ENCODE measurements at regions not wholly inside any gene's neighbourhood (a gene's known extent, or its start where the extent isn't known, plus 50 kb on each side); places are given as distances from the start of the nearest gene placed in this dataset.

- Histone ChIP-seq H3K9ac (ENCODE audit: low read length) (no peak overlapping the region), H3K9me2 (replicated peaks; ENCODE audit: insufficient read depth, low read length) (no peaks in the 10 kb centered on the region)
Measured at GRCh38 chr6:135707426-135707825, 144.1 kb upstream of the PDE7B start.

DNA sequence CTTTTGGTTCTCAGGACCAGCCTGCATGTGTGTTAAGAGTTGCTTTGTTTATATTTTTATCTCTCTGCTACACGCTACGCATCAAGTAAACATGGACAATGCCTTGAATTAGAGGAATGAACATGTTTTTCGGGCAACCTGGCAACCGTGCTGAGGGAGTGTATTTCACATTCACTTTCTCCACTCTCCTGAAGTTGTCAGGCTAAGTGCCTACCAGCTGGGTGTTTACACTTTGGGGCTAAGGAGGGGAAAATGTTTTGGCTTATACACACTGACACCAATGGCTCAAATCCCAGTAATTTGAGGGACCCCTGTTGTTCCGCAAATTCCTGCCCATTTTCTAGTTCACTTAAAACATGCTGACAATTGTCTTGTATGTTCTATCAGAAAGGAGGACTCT lies 141.5 kb upstream of the PDE7B start:
- no peak overlapping the region for H3K27ac ChIP-seq (ENCODE audit: low read depth, low read length)
- no peak for TF ChIP-seq CTCF (IDR thresholded peaks at IDR 0.05; ENCODE audit: insufficient read depth, low read length, poor library complexity, severe bottlenecking)
- H2AFZ ChIP-seq (ENCODE audit: low read depth, low read length, severe bottlenecking) = no peak overlapping the region
- no peak overlapping the region for H3K4me2 ChIP-seq (ENCODE audit: low read depth, low read length, poor library complexity, severe bottlenecking)
- no peaks in the 10 kb centered on the region for H4K20me1 ChIP-seq (ENCODE audit: low read depth, low read length)
- H3K9ac ChIP-seq (ENCODE audit: low read length) = no peak overlapping the region
- H3K9me2 ChIP-seq (replicated peaks; ENCODE audit: insufficient read depth, low read length) = no peaks in the 10 kb centered on the region
- H3K27me3 ChIP-seq (ENCODE audit: low read length) = no peaks in the 10 kb centered on the region
- H3K79me2 ChIP-seq (ENCODE audit: insufficient read depth, low read length) = no peaks in the 10 kb centered on the region
- H3K36me3 ChIP-seq (ENCODE audit: low read length) = no peaks in the 10 kb centered on the region
- no peak overlapping the region for H3K4me3 ChIP-seq (ENCODE audit: insufficient read depth, low read length, poor library complexity, severe bottlenecking)
- no peaks in the 10 kb centered on the region; the same call in 1 of the 2 replicates for H3K9me3 ChIP-seq (ENCODE audit: insufficient read depth, low read length)
- no peaks in the 10 kb centered on the region for H3F3A ChIP-seq (ENCODE audit: insufficient read depth)

More at GRCh38 chr6:135707426-135707825, 144.1 kb upstream of the PDE7B start:
- H4K20me1 ChIP-seq (ENCODE audit: low read depth, low read length) = no peaks in the 10 kb centered on the region
- no peaks in the 10 kb centered on the region for H3K27me3 ChIP-seq (ENCODE audit: low read length)
- H3K9me3 ChIP-seq (ENCODE audit: insufficient read depth, low read length) = no peaks in the 10 kb centered on the region; the same call in 1 of the 2 replicates
- H3K79me2 ChIP-seq (ENCODE audit: insufficient read depth, low read length) = no peaks in the 10 kb centered on the region
- H2AFZ ChIP-seq (ENCODE audit: low read depth, low read length, severe bottlenecking) = no peak overlapping the region
- no peaks in the 10 kb centered on the region for H3F3A ChIP-seq (ENCODE audit: insufficient read depth)
- no peaks in the 10 kb centered on the region for H3K36me3 ChIP-seq (ENCODE audit: low read length)
- no peak for TF ChIP-seq CTCF (IDR thresholded peaks at IDR 0.05; ENCODE audit: insufficient read depth, low read length, poor library complexity, severe bottlenecking)
- H3K4me3 ChIP-seq (ENCODE audit: insufficient read depth, low read length, poor library complexity, severe bottlenecking) = no peak overlapping the region
- no peak overlapping the region for H3K4me2 ChIP-seq (ENCODE audit: low read depth, low read length, poor library complexity, severe bottlenecking)
- H3K27ac ChIP-seq (ENCODE audit: low read depth, low read length) = no peak overlapping the region

DNA sequence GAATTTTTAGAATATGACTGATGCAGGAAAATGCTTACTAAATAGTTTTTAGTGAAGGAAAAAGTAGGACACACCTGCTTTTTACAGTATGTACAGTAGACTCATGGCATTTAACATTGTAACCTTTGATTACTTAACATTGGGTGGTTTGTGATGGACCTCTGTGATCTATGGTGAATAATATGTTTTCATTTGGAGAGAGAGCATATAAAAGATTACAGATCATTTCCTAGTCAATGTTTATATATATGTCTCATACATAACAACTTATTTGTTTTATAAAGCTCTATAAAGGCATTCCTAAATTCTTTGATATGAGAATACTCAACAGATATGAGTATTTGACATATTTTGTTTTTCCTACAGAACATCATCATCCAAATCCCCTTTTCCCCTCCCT lies 129.3 kb upstream of the PDE7B start:
- H3K27me3 ChIP-seq (ENCODE audit: low read length) = no peaks in the 10 kb centered on the region
- H3K27ac ChIP-seq (ENCODE audit: low read depth, low read length) = no peak overlapping the region
- TF ChIP-seq CTCF (IDR thresholded peaks at IDR 0.05; ENCODE audit: insufficient read depth, low read length, poor library complexity, severe bottlenecking) (no peak), EZH2phosphoT487 (conservative IDR thresholded peaks at IDR 0.05; ENCODE audit: low read length) (no peak)
- H2AFZ ChIP-seq (ENCODE audit: low read depth, low read length, severe bottlenecking) = no peak overlapping the region
- H4K20me1 ChIP-seq (ENCODE audit: low read depth, low read length) = no peaks in the 10 kb centered on the region
- no peaks in the 10 kb centered on the region for H3K9me3 ChIP-seq (ENCODE audit: insufficient read depth, low read length)
- no peak overlapping the region for H3K4me3 ChIP-seq (ENCODE audit: insufficient read depth, low read length, poor library complexity, severe bottlenecking)
- H3K9ac ChIP-seq (ENCODE audit: low read length) = no peak overlapping the region
- no peaks in the 10 kb centered on the region for H3F3A ChIP-seq (ENCODE audit: insufficient read depth)
- no peaks in the 10 kb centered on the region for H3K9me2 ChIP-seq (replicated peaks; ENCODE audit: insufficient read depth, low read length)
- no peaks in the 10 kb centered on the region for H3K36me3 ChIP-seq (ENCODE audit: low read length)
- no peaks in the 10 kb centered on the region for H3K79me2 ChIP-seq (ENCODE audit: insufficient read depth, low read length)
- H3K4me2 ChIP-seq (ENCODE audit: low read depth, low read length, poor library complexity, severe bottlenecking) = no peak overlapping the region

GRCh38 chr6:135722679-135723078 lies 128.8 kb upstream of the PDE7B start:
- Histone ChIP-seq H3K9ac (ENCODE audit: low read length) (no peak overlapping the region), H3K27ac (ENCODE audit: low read depth, low read length) (no peak overlapping the region), H3K4me2 (ENCODE audit: low read depth, low read length, poor library complexity, severe bottlenecking) (no peak overlapping the region), H2AFZ (ENCODE audit: low read depth, low read length, severe bottlenecking) (no peak overlapping the region), H4K20me1 (ENCODE audit: low read depth, low read length) (no peaks in the 10 kb centered on the region), H3K36me3 (ENCODE audit: low read length) (no peaks in the 10 kb centered on the region), H3K79me2 (ENCODE audit: insufficient read depth, low read length) (no peaks in the 10 kb centered on the region), H3K27me3 (ENCODE audit: low read length) (no peaks in the 10 kb centered on the region), H3F3A (ENCODE audit: insufficient read depth) (no peaks in the 10 kb centered on the region), H3K9me2 (replicated peaks; ENCODE audit: insufficient read depth, low read length) (no peaks in the 10 kb centered on the region), H3K4me3 (ENCODE audit: insufficient read depth, low read length, poor library complexity, severe bottlenecking) (no peak overlapping the region), H3K9me3 (ENCODE audit: insufficient read depth, low read length) (no peaks in the 10 kb centered on the region)
- TF ChIP-seq EZH2phosphoT487 (conservative IDR thresholded peaks at IDR 0.05; ENCODE audit: low read length) (no peak), CTCF (IDR thresholded peaks at IDR 0.05; ENCODE audit: insufficient read depth, low read length, poor library complexity, severe bottlenecking) (no peak)

Measured in SU-DHL-6 (cell line).